CD4-positive, alpha-beta T cell (primary cell): ENCODE measurements at regions not wholly inside any gene's neighbourhood (a gene's known extent, or its start where the extent isn't known, plus 50 kb on each side); places are given as distances from the start of the nearest gene placed in this dataset.

Experiments
- ATAC-seq: fragments of 200-7000 bp; cut with Tn5 transposase; one replicate; pipeline ENCODE4 v1.10.0; 2022; ENCODE audit warnings: mild to moderate bottlenecking; ENCODE audit not compliant: poor library complexity
- CTCF ChIA-PET: fragments of 350-600 bp; sonication (Branson Sonifier 250); formaldehyde crosslinking; loops from one replicate; lab custom pipeline; 2021; ENCODE audit warnings: antibody characterized with exemption, inconsistent platforms; lab: Charles Lee
- POLR2A ChIA-PET: fragments of 350-600 bp; sonication (Branson Sonifier 250); formaldehyde crosslinking; loops from one replicate; lab custom pipeline; 2021; ENCODE audit warnings: antibody characterized with exemption, inconsistent platforms; lab: Charles Lee
- DNase-seq, 14 experiments: peaks; one replicate each; pipeline ENCODE4 v3.0.0-alpha.2; 2013 to 2020; ENCODE audit warnings: mixed read lengths in 2 of 14
- H3K27ac ChIP-seq, 2 donors: one replicate each; pipeline versions ENCODE4 v1.5.1 to v1.7.0; 2013; ENCODE audit warnings: low read length in 2 of 2, low read depth in 1 of 2, mild to moderate bottlenecking in 1 of 2
- H3K27me3 ChIP-seq, 2 experiments: 1 replicate in 1 of 2; 2 replicates in 1 of 2; pipeline versions ENCODE4 v1.6.1 to v1.7.0; 2013; ENCODE audit warnings: low read length in 2 of 2, control low read depth in 1 of 2, mild to moderate bottlenecking in 1 of 2, moderate library complexity in 1 of 2; ENCODE audit not compliant: insufficient read depth in 2 of 2, control insufficient read depth in 1 of 2
- H3K36me3 ChIP-seq: one replicate; pipeline ENCODE4 v1.6.1; 2013; ENCODE audit warnings: low read length, control low read depth; ENCODE audit not compliant: insufficient read depth
- H3K4me1 ChIP-seq: one replicate; pipeline ENCODE4 v1.6.1; 2013; ENCODE audit warnings: low read length, control low read depth; ENCODE audit not compliant: insufficient read depth
- H3K4me3 ChIP-seq: one replicate; pipeline ENCODE4 v1.5.1; 2013; ENCODE audit warnings: mild to moderate bottlenecking, low read length, moderate library complexity
- H3K9me3 ChIP-seq, 2 experiments: 1 replicate in 1 of 2; 2 replicates in 1 of 2; pipeline versions ENCODE4 v1.6.1 to v1.7.0; 2013; ENCODE audit warnings: low read length in 2 of 2, mild to moderate bottlenecking in 2 of 2, control low read depth in 1 of 2, moderate library complexity in 1 of 2; ENCODE audit not compliant: control insufficient read depth in 1 of 2, insufficient read depth in 1 of 2
- H3K27ac Mint-ChIP-seq: one replicate; pipeline ENCODE4 v1.8.0; 2020; ENCODE audit warnings: mixed read lengths
- H3K27me3 Mint-ChIP-seq: one replicate; pipeline ENCODE4 v1.8.0; 2021; ENCODE audit warnings: mixed read lengths
- H3K36me3 Mint-ChIP-seq: one replicate; pipeline ENCODE4 v1.8.0; 2021; ENCODE audit warnings: low read depth, mixed read lengths
- H3K4me1 Mint-ChIP-seq: one replicate; pipeline ENCODE4 v1.8.0; 2021; ENCODE audit warnings: low read depth, mixed read lengths
- H3K4me3 Mint-ChIP-seq: one replicate; pipeline ENCODE4 v1.8.0; 2020; ENCODE audit warnings: mild to moderate bottlenecking, mixed read lengths
- H3K9me3 Mint-ChIP-seq: one replicate; pipeline ENCODE4 v1.8.0; 2020; ENCODE audit warnings: mixed read lengths
- CTCF ChIP-seq: fragments of 200-600 bp; IDR thresholded peaks from one replicate; pipeline ENCODE4 v1.8.0; 2022; ENCODE audit warnings: antibody characterized with exemption, mild to moderate bottlenecking
- intact Hi-C, 2 experiments: fragments of 100-400 bp; cut with DNase I in 1 of 2; cut with micrococcal nuclease in 1 of 2; formaldehyde crosslinking; loops; one replicate each; pipeline versions ENCODE4 v1.15.1 to v1.9.0; 2023 to 2025; cut with DNase I, micrococcal nuclease

- CTCF ChIA-PET: no interaction called here
Observed at GRCh38 chr3:106328224-106328623, 459.4 kb upstream of the CBLB start.

GRCh38 chr3:106329521-106329920 lies 460.7 kb upstream of the CBLB start:
- ATAC-seq (no peak), DNase-seq (no peak)
- Histone ChIP-seq H3K4me1 (peaks cover 14% of the 10 kb centered on the region), H3K9me3 (peaks cover 0 to 4% of the 10 kb centered on the region in 2 experiments), H3K27me3 (no peaks in the 10 kb centered on the region), H3K36me3 (no peaks in the 10 kb centered on the region), H3K27ac (no peak overlapping the region), H3K4me3 (no peak overlapping the region)
- no peak for TF ChIP-seq CTCF
- intact Hi-C loops: no loop called here
- H3K27ac Mint-ChIP-seq: no peak overlapping the region
- H3K4me3 Mint-ChIP-seq: no peak overlapping the region
- H3K4me1 Mint-ChIP-seq: peaks cover 36% of the 10 kb centered on the region
- peaks cover 6% of the 10 kb centered on the region for H3K36me3 Mint-ChIP-seq
- H3K27me3 Mint-ChIP-seq: no peaks in the 10 kb centered on the region
- H3K9me3 Mint-ChIP-seq: peaks cover 6% of the 10 kb centered on the region
- CTCF ChIA-PET: no interaction called here
- POLR2A ChIA-PET: interaction anchor here (1.4 kb wide), 1 partner anchor 9 kb away, joined by 3 read pairs; no protein-coding TSS in a partner anchor

More at GRCh38 chr3:106328224-106328623, 459.4 kb upstream of the CBLB start:
- H3K4me3 ChIP-seq: no peak overlapping the region
- Mint-ChIP-seq H3K4me3 (no peak overlapping the region), H3K36me3 (peaks cover 6% of the 10 kb centered on the region), H3K9me3 (peaks cover 7% of the 10 kb centered on the region), H3K4me1 (peaks cover 26% of the 10 kb centered on the region), H3K27me3 (no peaks in the 10 kb centered on the region), H3K27ac (no peak overlapping the region)
- peaks cover 8% of the 10 kb centered on the region for H3K4me1 ChIP-seq
- no peak for TF ChIP-seq CTCF
- peaks cover 0 to 10% of the 10 kb centered on the region in 2 experiments for H3K9me3 ChIP-seq
- no peaks in the 10 kb centered on the region for H3K36me3 ChIP-seq
- no peaks in the 10 kb centered on the region for H3K27me3 ChIP-seq
- POLR2A ChIA-PET: no interaction called here
- no peak overlapping the region for H3K27ac ChIP-seq
- ATAC-seq (no peak), DNase-seq (no peak)
- intact Hi-C loops: no loop called here

GRCh38 chr3:106331636-106332035 lies 462.8 kb upstream of the CBLB start:
- Histone ChIP-seq H3K27me3 (no peaks in the 10 kb centered on the region), H3K9me3 (no peaks in the 10 kb centered on the region), H3K4me1 (peaks cover 14% of the 10 kb centered on the region), H3K36me3 (no peaks in the 10 kb centered on the region), H3K27ac (no peak overlapping the region), H3K4me3 (no peak overlapping the region)
- Mint-ChIP-seq H3K27ac (no peak overlapping the region), H3K4me3 (no peak overlapping the region), H3K27me3 (no peaks in the 10 kb centered on the region), H3K36me3 (no peaks in the 10 kb centered on the region), H3K4me1 (peaks cover 45% of the 10 kb centered on the region), H3K9me3 (no peaks in the 10 kb centered on the region)
- ChIA-PET CTCF (interaction anchor here (0.6 kb wide), 1 partner anchor 125 kb away, joined by 3 read pairs; no protein-coding TSS in a partner anchor), POLR2A (no interaction called here)
- ATAC-seq (no peak), DNase-seq (no peak)
- intact Hi-C loops: no loop called here
- no peak for TF ChIP-seq CTCF
